ENCODE measurements at regions not wholly inside any gene's neighbourhood (a gene's known extent, or its start where the extent isn't known, plus 50 kb on each side); places are given as distances from the start of the nearest gene placed in this dataset.

DNA sequence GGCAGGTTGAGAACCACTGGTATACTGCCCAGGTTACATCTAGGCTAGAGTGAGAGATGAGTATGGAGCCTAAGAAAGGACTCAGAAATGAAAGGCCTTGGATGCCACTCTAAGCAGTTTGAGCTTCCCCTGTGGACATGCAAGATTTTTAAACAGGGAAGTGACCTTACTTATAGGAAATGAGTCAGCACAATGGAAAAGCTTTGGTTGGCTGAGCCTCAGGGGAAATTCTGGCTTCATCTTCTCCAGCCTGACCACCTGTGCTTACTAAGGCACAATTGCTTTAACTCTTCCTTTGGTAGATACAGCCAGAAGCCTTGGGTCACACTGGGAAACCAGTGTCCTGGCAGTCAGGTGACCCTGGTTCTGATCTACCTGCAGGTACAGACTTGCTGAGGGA is 380.2 kb upstream of the ZNF462 start:
- TF ChIP-seq, protein P1, sequence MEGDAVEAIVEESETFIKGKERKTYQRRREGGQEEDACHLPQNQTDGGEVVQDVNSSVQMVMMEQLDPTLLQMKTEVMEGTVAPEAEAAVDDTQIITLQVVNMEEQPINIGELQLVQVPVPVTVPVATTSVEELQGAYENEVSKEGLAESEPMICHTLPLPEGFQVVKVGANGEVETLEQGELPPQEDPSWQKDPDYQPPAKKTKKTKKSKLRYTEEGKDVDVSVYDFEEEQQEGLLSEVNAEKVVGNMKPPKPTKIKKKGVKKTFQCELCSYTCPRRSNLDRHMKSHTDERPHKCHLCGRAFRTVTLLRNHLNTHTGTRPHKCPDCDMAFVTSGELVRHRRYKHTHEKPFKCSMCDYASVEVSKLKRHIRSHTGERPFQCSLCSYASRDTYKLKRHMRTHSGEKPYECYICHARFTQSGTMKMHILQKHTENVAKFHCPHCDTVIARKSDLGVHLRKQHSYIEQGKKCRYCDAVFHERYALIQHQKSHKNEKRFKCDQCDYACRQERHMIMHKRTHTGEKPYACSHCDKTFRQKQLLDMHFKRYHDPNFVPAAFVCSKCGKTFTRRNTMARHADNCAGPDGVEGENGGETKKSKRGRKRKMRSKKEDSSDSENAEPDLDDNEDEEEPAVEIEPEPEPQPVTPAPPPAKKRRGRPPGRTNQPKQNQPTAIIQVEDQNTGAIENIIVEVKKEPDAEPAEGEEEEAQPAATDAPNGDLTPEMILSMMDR (IDR thresholded peaks at IDR 0.05; ENCODE audit: control extremely low read depth in 1 of 3, insufficient read depth in 1 of 3, low read depth in 1 of 3, low read length in 3 of 3): no peak
- Histone ChIP-seq H2BK12ac (ENCODE audit: low read depth, low read length) (no peak overlapping the region), H3K4me1 (replicated peaks in 1 of 4; ENCODE audit: control insufficient read depth in 3 of 4, insufficient read depth in 4 of 4, low read length in 3 of 4) (no peaks in the 10 kb centered on the region), H3K9ac (replicated peaks in 1 of 4; ENCODE audit: extremely low read depth in 1 of 4, low read depth in 3 of 4, low read length in 3 of 4) (no peak overlapping the region), H3K4me3 (ENCODE audit: extremely low read depth in 1 of 4, insufficient read depth in 2 of 4, low read depth in 3 of 4, low read length in 4 of 4) (no peak overlapping the region), H3K9me3 (ENCODE audit: insufficient read depth in 2 of 2, low read depth in 1 of 2, low read length in 1 of 2) (no peaks in the 10 kb centered on the region), H2BK15ac (ENCODE audit: low read length) (no peak overlapping the region), H3K23me2 (ENCODE audit: low read depth, low read length) (no peaks in the 10 kb centered on the region), H3K79me2 (ENCODE audit: control insufficient read depth in 1 of 2, insufficient read depth in 2 of 2, low read length in 2 of 2) (no peaks in the 10 kb centered on the region), H3K27me3 (replicated peaks in 1 of 4; ENCODE audit: control insufficient read depth in 3 of 4, extremely low read depth in 1 of 4, insufficient read depth in 3 of 4, low read length in 3 of 4) (no peaks in the 10 kb centered on the region), H3K4me2 (ENCODE audit: insufficient read depth in 1 of 2, low read depth in 2 of 2, low read length in 2 of 2) (no peak overlapping the region), H4K91ac (replicated peaks; ENCODE audit: insufficient read length, low read length) (no peak overlapping the region), H3K14ac (ENCODE audit: insufficient read length) (no peak overlapping the region), H3K4ac (replicated peaks; ENCODE audit: insufficient read length, low read depth, low read length) (no peak overlapping the region), H2BK120ac (replicated peaks; ENCODE audit: low read depth, low read length) (no peak overlapping the region), H4K20me1 (replicated peaks in 1 of 2; ENCODE audit: control insufficient read depth in 1 of 2, insufficient read depth in 2 of 2, low read length in 2 of 2) (no peaks in the 10 kb centered on the region), H4K8ac (ENCODE audit: extremely low read depth, insufficient read depth, low read length) (no peak overlapping the region), H3K23ac (ENCODE audit: insufficient read length) (no peak overlapping the region), H4K5ac (ENCODE audit: insufficient read length, low read depth, low read length) (no peak overlapping the region), H2BK5ac (ENCODE audit: low read depth, low read length) (no peak overlapping the region), H3K27ac (ENCODE audit: low read depth, low read length) (no peak overlapping the region), H2AK5ac (ENCODE audit: low read depth, low read length) (no peak overlapping the region), H3K79me1 (ENCODE audit: low read depth, low read length) (no peaks in the 10 kb centered on the region), H3K56ac (replicated peaks; ENCODE audit: insufficient read length, low read depth, low read length) (no peak overlapping the region), H2BK20ac (ENCODE audit: low read length) (no peak overlapping the region), H2AFZ (ENCODE audit: low read length) (no peak overlapping the region), H3K18ac (ENCODE audit: extremely low read depth, low read length) (no peak overlapping the region), H3K36me3 (ENCODE audit: control insufficient read depth in 2 of 4, insufficient read depth in 4 of 4, low read length in 3 of 4) (no peaks in the 10 kb centered on the region)
- POLR2A ChIA-PET (ENCODE audit: partially characterized antibody): no interaction called here
- DNase-seq (ENCODE audit: low read depth in 1 of 2, low spot score in 2 of 2) (no peak), FAIRE-seq (no peak)
- CTCF ChIA-PET (ENCODE audit: partially characterized antibody): interaction anchor here (1.2 to 1.4 kb wide), 2 partner anchors 15 to 199 kb away, joined by 3 to 4 read pairs; no protein-coding TSS in a partner anchor

Data from H1 (cell line).